Fibroblast of skin of right quadriceps (primary cell): ENCODE measurements at regions not wholly inside any gene's neighbourhood (a gene's known extent, or its start where the extent isn't known, plus 50 kb on each side); places are given as distances from the start of the nearest gene placed in this dataset.
"Not testable (repeated sequence)": the region's sequence is repeated elsewhere in the genome, so short reads cannot be mapped to it uniquely, and the experiment has no call there.

ENCODE experiments used
- DNase-seq: peaks from one replicate; pipeline ENCODE4 v3.0.0-alpha.2; 2013

- peak; percentile 24 for DNase-seq
Measured at GRCh38 chr4:78660559-78660958, 109.0 kb downstream of the ANXA3 start.

GRCh38 chr4:78661086-78661690 is 109.6 kb downstream of the ANXA3 start:
- DNase-seq: no peak

GRCh38 chr4:78661921-78662521 is 110.5 kb downstream of the ANXA3 start:
- DNase-seq: peak; percentile 76

GRCh38 chr4:78662658-78663057 is 111.1 kb downstream of the ANXA3 start:
- no peak for DNase-seq

GRCh38 chr4:78664296-78664695 is 111.9 kb upstream of the BMP2K start:
- DNase-seq: not testable (repeated sequence)

GRCh38 chr4:78665216-78665770 is 110.9 kb upstream of the BMP2K start:
- no peak for DNase-seq

GRCh38 chr4:78666830-78667258 is 109.3 kb upstream of the BMP2K start:
- DNase-seq: no peak

GRCh38 chr4:78667325-78667724 is 108.8 kb upstream of the BMP2K start:
- DNase-seq: no peak

GRCh38 chr4:78667764-78668163 is 108.4 kb upstream of the BMP2K start:
- DNase-seq: no peak

- DNase-seq: no peak
Measured at GRCh38 chr4:78669453-78669852, 106.7 kb upstream of the BMP2K start.

GRCh38 chr4:78671903-78672815 is 104.0 kb upstream of the BMP2K start:
- no peak for DNase-seq

- no peak for DNase-seq
Measured at GRCh38 chr4:78673337-78673736, 102.8 kb upstream of the BMP2K start.

GRCh38 chr4:78675325-78675724 is 100.8 kb upstream of the BMP2K start:
- no peak for DNase-seq

- DNase-seq: no peak
Measured at GRCh38 chr4:78682070-78682469, 94.1 kb upstream of the BMP2K start.

- DNase-seq: no peak
Measured at GRCh38 chr4:78683352-78683751, 92.8 kb upstream of the BMP2K start.

- DNase-seq: peak; percentile 70
Measured at GRCh38 chr4:78684325-78685079, 91.6 kb upstream of the BMP2K start.

- DNase-seq: no peak
Measured at GRCh38 chr4:78687818-78688217, 88.3 kb upstream of the BMP2K start.

- DNase-seq: peak; percentile 23
Measured at GRCh38 chr4:78688366-78688765, 87.8 kb upstream of the BMP2K start.

- peak; percentile 17 for DNase-seq
Measured at GRCh38 chr4:78689261-78689660, 86.9 kb upstream of the BMP2K start.

- no peak for DNase-seq
Measured at GRCh38 chr4:78689700-78690323, 86.3 kb upstream of the BMP2K start.

GRCh38 chr4:78691334-78691754 is 84.8 kb upstream of the BMP2K start:
- DNase-seq: peak; percentile 28
